ENCODE measurements at regions not wholly inside any gene's neighbourhood (a gene's known extent, or its start where the extent isn't known, plus 50 kb on each side); places are given as distances from the start of the nearest gene placed in this dataset.

DNA sequence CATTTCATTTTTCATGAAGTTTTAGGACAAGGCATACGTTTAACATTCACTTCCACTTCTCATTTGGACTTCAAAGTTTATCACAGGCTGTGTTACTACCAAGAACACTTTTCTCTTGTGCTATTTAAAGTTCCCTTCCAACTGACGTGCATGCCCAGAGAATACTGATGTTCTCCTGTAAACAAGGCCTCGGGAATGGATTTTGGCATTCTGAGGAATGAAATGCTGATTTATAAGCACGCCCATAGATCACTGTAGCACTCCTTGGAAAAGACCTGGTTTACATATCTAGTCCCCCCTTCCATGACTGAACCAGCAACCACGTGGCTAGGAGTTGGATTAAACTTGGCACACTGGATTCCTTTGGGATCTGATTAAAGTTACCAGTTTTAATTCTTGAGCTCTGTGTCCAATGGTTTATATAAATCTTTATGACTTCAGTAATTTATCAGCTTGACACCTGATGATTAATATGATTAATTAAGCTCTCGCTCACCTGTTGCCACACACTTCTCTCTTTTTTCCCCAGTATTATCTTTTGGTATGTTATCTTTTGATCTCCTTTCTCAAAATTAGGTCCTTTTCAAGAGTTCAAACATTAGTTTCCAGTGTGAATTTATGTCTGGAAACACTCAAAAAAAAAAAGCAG, 122.4 kb upstream of the HAND2 start:
- no peaks in the 10 kb centered on the region for H3K79me2 ChIP-seq (ENCODE audit: control insufficient read depth, insufficient read depth, low read length)
- no peak overlapping the region for H3K4me3 ChIP-seq
- peak overlapping the region; percentile 51 for H2AFZ ChIP-seq (ENCODE audit: low read depth, low read length)
- TF ChIP-seq HCFC1 (IDR thresholded peaks at IDR 0.05; ENCODE audit: low read depth, low read length) (no peak), GABPA (tag; conservative IDR thresholded peaks at IDR 0.05; ENCODE audit: low read depth) (no peak), FOXP1 (CRISPR knock-in tag; IDR thresholded peaks at IDR 0.05) (no peak), RBM34 (IDR thresholded peaks at IDR 0.05; ENCODE audit: borderline replicate concordance, insufficient read depth, low read length) (no peak)
- TF ChIP-seq, protein P1, sequence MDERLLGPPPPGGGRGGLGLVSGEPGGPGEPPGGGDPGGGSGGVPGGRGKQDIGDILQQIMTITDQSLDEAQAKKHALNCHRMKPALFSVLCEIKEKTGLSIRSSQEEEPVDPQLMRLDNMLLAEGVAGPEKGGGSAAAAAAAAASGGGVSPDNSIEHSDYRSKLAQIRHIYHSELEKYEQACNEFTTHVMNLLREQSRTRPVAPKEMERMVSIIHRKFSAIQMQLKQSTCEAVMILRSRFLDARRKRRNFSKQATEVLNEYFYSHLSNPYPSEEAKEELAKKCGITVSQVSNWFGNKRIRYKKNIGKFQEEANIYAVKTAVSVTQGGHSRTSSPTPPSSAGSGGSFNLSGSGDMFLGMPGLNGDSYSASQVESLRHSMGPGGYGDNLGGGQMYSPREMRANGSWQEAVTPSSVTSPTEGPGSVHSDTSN (CRISPR knock-in tag; IDR thresholded peaks at IDR 0.05; ENCODE audit: low read depth) = no peak
- TF ChIP-seq, protein P1 (tag; conservative IDR thresholded peaks at IDR 0.05; ENCODE audit: low read depth) = 0 out of 2 replicates have a peak, but pooled peaks have one; percentile 16
- CTCF ChIA-PET (ENCODE audit: low intra/inter-chr PET ratio) = no interaction called here
- peak; percentile 44 for FAIRE-seq
- no peak overlapping the region for H3K4me2 ChIP-seq (ENCODE audit: insufficient read depth, low read length)
- H3K27me3 ChIP-seq (ENCODE audit: control insufficient read depth in 2 of 2, insufficient read depth in 2 of 2, low read length in 2 of 2) = no peaks in the 10 kb centered on the region
- H3K9me1 ChIP-seq (ENCODE audit: control insufficient read depth, insufficient read depth, low read length) = no peaks in the 10 kb centered on the region
- DNase-seq (ENCODE audit: extremely low read depth in 1 of 4, low spot score in 3 of 4) = no peak
- in situ Hi-C loops (cut with MboI) (no loop called here), intact Hi-C loops (cut with micrococcal nuclease) (no loop called here)
- WGBS (ENCODE audit: insufficient coverage, low coverage, missing lambda C conversion rate) = 20% methylated on average over 6 of the region's 6 CpGs
- no peaks in the 10 kb centered on the region for H3K4me1 ChIP-seq (replicated peaks in 1 of 2; ENCODE audit: control insufficient read depth in 2 of 2, insufficient read depth in 2 of 2, low read length in 2 of 2)
- no peaks in the 10 kb centered on the region for H4K20me1 ChIP-seq (replicated peaks; ENCODE audit: control insufficient read depth, insufficient read depth, low read length)
- no peak overlapping the region for H3K9ac ChIP-seq (ENCODE audit: insufficient read depth in 1 of 2, low read depth in 2 of 2, low read length in 2 of 2)
- BruUV-seq (replicated peaks) = no TSS peak
- no peaks in the 10 kb centered on the region for H3K36me3 ChIP-seq (ENCODE audit: control insufficient read depth, insufficient read depth, low read length)
- no peaks in the 10 kb centered on the region for H3K9me3 ChIP-seq (replicated peaks; ENCODE audit: control insufficient read depth, insufficient read depth, low read depth, low read length)
- no peak overlapping the region for H3K27ac ChIP-seq (ENCODE audit: extremely low read depth, low read depth, low read length)
- POLR2A ChIA-PET = no interaction called here
- ATAC-seq = no peak; the same call in 2 of the 3 replicates

All from K562 (cell line).